GM21447 (cell line): ENCODE measurements at regions not wholly inside any gene's neighbourhood (a gene's known extent, or its start where the extent isn't known, plus 50 kb on each side); places are given as distances from the start of the nearest gene placed in this dataset.

Source experiments
- ATAC-seq: cut with Tn5 transposase; IDR thresholded peaks from one replicate; pipeline ENCODE4 v1.9.1; 2021; ENCODE audit not compliant: unreplicated experiment

DNA sequence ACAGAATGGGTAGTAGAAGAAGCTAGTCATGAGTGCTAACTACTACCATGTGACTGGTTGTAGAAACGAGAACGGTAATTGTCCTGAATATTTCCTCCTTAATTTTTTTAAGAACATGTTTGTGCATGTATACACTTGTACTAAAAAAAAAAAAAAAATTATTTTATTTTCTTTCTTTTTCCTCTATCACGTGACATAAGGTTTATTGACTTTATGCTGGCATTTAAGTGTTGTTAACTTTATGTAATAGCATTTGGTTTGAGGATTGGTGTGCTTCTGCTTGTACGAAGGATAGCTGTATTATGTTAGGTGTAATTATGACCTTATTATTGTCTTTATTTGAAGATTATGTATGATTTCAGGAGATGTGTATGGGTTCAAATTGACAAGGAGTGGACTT is 349.1 kb upstream of the PTPRD start:
- no peak for ATAC-seq

- no peak for ATAC-seq
These were observed 370.4 kb upstream of the PTPRD start for GRCh38 chr9:10983251-10983650.

GRCh38 chr9:10999646-11000045 is 386.8 kb upstream of the PTPRD start:
- ATAC-seq: no peak

DNA sequence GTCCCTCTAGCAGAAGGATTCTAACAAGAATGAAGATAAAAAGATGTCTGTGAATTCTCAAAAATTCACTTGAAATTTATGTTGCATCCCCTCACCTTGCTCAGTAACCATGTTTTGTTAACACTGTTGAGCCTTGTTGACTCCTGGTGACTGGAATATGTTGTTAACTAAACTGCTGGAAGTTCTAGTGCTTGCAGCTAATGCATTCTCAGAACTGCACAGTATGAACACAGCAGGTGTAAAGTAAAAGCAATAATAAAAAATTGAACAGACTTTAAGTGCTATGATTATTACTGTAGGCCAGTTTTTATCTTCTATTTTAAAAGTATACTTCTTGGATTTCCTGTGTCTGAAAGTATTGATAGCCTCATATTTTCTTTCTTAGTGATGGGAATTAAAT is 388.7 kb upstream of the PTPRD start:
- ATAC-seq: no peak

GRCh38 chr9:11002705-11003104 is 389.9 kb upstream of the PTPRD start:
- no peak for ATAC-seq

DNA sequence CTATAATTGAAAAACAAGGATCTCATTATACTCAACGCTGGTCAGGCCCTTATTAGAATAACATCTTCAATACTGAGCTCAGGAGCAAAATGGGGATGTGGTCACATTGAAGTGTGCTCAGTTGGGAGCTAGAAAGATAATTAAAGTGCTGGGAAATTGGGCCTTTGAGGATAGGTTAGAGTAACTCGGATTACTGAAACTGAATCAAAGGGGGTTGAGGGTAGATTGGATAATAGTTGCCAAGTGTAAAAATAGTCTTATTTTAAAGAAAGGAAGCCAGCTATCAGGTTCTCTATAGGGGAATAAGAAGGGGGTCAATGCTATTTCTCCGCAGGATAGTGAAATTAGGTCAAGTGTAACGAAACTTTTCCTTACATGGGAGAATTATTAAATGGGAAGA is 391.0 kb upstream of the PTPRD start:
- ATAC-seq: no peak

GRCh38 chr9:11011696-11012095 is 398.9 kb upstream of the PTPRD start:
- ATAC-seq: no peak

- ATAC-seq: no peak
These were observed 403.3 kb upstream of the PTPRD start for GRCh38 chr9:11016081-11016480.

DNA sequence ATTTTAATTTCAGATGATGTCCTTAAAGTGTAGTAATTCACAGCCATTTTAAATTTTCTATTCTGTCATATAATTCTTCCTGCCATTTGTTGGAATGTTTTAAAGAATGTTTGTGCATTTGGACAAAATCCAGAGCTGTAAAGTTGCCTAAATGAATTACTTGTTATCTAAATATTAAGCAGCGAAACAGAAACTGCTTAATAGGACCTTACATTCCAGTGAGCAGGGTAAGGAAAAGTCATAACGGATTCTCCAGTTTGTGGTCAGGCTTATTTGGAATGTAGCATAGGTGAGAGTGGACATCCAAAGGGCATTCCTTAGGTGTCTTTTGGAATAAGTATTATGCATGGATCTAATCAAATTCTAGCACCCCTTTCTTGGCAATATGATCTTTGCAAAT is 410.4 kb upstream of the PTPRD start:
- no peak for ATAC-seq

GRCh38 chr9:11025775-11026174 is 413.0 kb upstream of the PTPRD start:
- ATAC-seq: no peak

GRCh38 chr9:11038366-11038765 is 425.6 kb upstream of the PTPRD start:
- no peak for ATAC-seq

GRCh38 chr9:11039006-11039405 is 426.2 kb upstream of the PTPRD start:
- no peak for ATAC-seq

GRCh38 chr9:11045589-11045988 is 432.8 kb upstream of the PTPRD start:
- no peak for ATAC-seq

GRCh38 chr9:11063263-11063662 is 450.5 kb upstream of the PTPRD start:
- ATAC-seq: no peak

- ATAC-seq: no peak
These were observed 452.1 kb upstream of the PTPRD start for GRCh38 chr9:11064909-11065308.

DNA sequence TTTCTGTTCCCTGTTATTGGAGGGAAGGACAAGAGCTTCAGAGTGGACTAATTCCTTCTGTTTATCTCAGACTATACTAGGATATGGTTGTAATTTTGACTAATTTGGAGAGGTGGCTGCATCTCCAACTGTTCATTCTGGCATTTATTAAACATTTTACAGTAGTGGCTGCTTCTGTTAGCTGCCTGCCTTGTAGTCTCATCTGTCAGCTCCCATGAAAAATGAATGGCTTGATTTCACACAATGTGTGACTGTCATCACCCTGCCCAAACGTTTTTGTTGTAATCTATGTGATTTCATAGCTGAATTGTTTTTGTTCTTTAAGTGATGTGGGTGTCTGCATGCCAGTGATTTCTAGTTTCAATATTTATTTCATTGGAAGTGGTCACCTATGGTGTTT is 459.4 kb upstream of the PTPRD start:
- ATAC-seq: no peak

DNA sequence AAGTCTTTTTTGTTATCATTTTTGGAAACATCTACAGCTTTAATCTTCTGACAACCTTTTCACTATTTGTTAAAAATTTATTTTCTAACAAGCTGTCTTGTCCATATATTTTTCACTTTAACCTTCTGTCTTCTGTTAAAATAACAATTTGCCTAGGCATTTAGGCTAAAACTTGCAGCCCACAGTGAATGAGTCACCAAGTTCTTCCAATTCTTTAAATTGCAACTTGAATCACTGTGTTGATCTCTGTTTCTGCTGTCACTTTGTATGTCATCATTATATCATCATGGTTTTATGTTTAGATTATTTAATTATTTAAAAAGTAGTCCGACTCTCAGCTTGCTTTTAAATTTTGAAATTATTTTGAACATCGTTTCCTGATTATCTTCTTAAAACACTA is 473.8 kb upstream of the PTPRD start:
- no peak for ATAC-seq

DNA sequence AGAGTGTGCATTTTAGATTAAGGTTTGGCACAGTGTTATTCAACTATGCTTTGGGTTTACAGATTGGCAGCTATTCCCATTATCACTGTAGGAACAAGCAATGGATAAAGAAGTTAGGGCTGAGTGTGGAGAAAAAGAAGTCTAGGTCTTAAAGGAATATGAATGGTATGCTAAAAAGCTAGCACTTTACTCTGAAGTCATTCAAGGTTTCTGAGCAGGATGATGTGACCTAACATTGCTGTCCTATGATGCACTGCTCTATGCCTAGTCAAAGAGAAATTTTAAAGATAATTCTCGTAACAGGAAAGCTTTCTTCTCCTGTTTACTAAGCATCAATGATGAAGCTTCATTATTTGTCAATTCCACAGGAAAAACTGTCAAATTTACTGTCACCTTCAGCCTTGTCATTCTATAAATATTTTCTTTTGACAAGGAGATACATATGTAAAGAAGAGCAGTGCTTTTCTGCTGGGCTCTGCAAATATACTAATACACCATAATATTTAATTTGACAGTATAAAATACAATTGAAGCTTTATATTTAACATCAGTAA is 476.1 kb upstream of the PTPRD start:
- no peak for ATAC-seq

GRCh38 chr9:11092974-11093373 is 480.2 kb upstream of the PTPRD start:
- ATAC-seq: no peak

DNA sequence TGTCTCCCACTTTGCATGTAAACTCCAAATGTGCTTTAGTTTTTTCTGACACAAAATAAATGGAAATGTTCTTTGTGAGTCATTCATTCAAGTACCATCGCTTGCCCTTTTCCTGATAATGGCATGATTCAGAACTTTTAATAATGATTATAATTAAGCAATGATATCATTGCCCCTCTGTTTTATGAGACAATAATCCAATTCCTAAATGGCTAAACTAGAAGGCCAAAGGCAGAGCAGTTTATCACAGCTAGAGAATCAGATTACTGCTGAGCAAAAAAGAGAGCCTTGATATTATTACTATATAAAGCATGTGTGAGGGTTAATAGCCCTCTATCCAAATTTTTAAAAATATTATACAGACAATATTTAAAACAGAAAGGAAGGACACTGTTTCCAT is 484.2 kb upstream of the PTPRD start:
- ATAC-seq: no peak

DNA sequence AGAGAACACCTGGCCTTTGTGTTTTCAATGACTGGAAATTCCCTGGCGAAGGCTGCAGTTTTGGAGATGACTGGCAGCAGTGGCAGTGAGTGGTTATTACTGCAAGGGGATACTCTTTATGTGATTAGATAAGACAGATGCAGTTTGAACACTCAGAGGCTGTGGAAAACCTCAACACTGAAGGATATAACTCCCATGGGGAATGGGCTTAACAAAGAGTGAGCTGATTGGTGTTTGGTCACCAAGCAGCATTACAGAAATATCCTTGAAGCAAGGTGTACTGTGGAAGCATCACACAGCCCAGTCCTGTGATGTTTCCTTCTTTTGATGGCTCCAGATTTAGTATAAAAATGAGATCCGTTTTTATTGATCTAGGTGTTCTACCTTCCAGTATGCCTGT is 490.7 kb upstream of the PTPRD start:
- ATAC-seq: no peak

GRCh38 chr9:11107196-11107595 is 494.4 kb upstream of the PTPRD start:
- no peak for ATAC-seq

- no peak for ATAC-seq
These were observed 515.4 kb upstream of the PTPRD start for GRCh38 chr9:11128156-11128555.

DNA sequence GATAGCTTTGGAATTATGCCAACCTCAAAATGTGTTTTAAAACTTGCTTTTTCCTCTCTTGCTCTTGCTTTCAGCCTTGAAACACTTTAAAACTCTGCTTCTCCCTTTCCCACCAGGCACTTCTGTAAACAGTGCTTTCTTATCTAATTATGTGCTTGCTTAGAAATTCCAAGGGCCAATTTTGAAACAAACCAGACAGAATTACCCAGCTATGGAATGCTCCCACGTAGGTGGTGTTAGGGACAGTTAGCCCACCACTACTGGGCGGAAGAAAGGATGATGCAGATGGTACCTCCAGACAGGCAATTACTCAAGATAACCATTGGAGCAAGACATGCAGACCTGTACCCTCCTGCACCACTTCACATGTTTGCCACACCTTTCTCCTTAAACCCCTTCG is 523.0 kb upstream of the PTPRD start:
- no peak for ATAC-seq
